Kidney (tissue), 13 donors: ENCODE measurements at regions not wholly inside any gene's neighbourhood (a gene's known extent, or its start where the extent isn't known, plus 50 kb on each side); places are given as distances from the start of the nearest gene placed in this dataset.

Source experiments
- DNase-seq, 5 donors: peaks; one replicate each; pipeline ENCODE4 v3.0.0-alpha.2; 2013 to 2020
- FAIRE-seq: peaks from 2 replicates; lab custom pipeline; 2012; peaks lifted over from hg19 to GRCh38; lab: Jason Lieb, UNC
- H3K27ac ChIP-seq, 2 donors: one replicate each; pipeline ENCODE4 v1.7.0; 2013; ENCODE audit warnings: low read depth in 2 of 2, low read length in 2 of 2, inconsistent platforms in 1 of 2
- H3K27me3 ChIP-seq: one replicate; pipeline ENCODE4 v1.7.1; 2013; ENCODE audit warnings: low read length, inconsistent platforms; ENCODE audit not compliant: control insufficient read depth, insufficient read depth
- H3K36me3 ChIP-seq, 3 donors: one replicate each; pipeline versions ENCODE4 v1.7.0 to v1.7.1; 2013; ENCODE audit warnings: low read length in 3 of 3, control low read depth in 1 of 3, inconsistent platforms in 1 of 3; ENCODE audit not compliant: insufficient read depth in 3 of 3, control insufficient read depth in 2 of 3
- H3K4me1 ChIP-seq, 3 donors: one replicate each; pipeline versions ENCODE4 v1.7.0 to v1.7.1; 2013; ENCODE audit warnings: low read length in 3 of 3, inconsistent platforms in 1 of 3, low read depth in 1 of 3; ENCODE audit not compliant: control insufficient read depth in 2 of 3, insufficient read depth in 2 of 3
- H3K4me3 ChIP-seq, 3 donors: one replicate each; pipeline versions ENCODE4 v1.7.0 to v1.8.1; 2013; ENCODE audit warnings: low read length in 3 of 3, control low read depth in 1 of 3, inconsistent platforms in 1 of 3
- H3K9ac ChIP-seq, 3 donors: one replicate each; pipeline versions ENCODE4 v1.7.0 to v1.7.1; 2013; ENCODE audit warnings: low read length in 3 of 3, control low read depth in 1 of 3, inconsistent platforms in 1 of 3
- H3K9me3 ChIP-seq, 3 donors: one replicate each; pipeline versions ENCODE4 v1.7.0 to v1.7.1; 2013; ENCODE audit warnings: low read length in 3 of 3, control low read depth in 1 of 3, inconsistent platforms in 1 of 3; ENCODE audit not compliant: control insufficient read depth in 2 of 3, insufficient read depth in 1 of 3
- intact Hi-C: fragments of 100-400 bp; cut with DNase I; formaldehyde crosslinking; loops from one replicate; pipeline ENCODE4 v1.11.1; 2022
- TF ChIP-seq, protein P1 (sequence below): IDR thresholded peaks from 3 replicates; pipeline ENCODE4 v1.5.1; 2012; ENCODE audit warnings: mild to moderate bottlenecking, moderate library complexity, borderline replicate concordance; ENCODE audit not compliant: insufficient read depth; ENCODE audit errors: extremely low read depth
- donor health status: control.
- donor health status: control.
- donor health status: control.
- donor health status: control.
- donor health status: control.
- donor health status: DM: yes; HTN: yes; CAD: no.
- donor health status: Normal renal cell carcinoma (clear cell type).

DNA sequence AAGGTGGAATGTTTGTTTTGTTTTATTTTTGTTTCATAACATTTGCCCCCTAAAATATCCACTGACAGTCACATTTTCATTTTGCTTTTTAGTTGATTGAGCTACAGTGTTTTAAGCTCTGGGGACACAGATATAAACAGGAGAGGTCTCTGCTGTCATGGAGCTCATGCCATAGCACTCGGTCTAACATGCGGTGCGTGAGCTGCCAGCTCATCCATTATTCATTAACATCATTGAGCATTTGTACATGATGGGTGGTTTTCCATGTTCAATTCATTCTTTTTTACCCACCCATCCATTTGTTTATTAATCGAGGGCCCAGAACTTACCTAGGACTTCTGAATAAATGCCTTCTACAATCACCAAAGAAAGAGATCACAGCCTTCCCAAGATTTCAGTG, 150.1 kb upstream of the SFRP2 start:
- intact Hi-C loops: no loop called here
- DNase-seq (no peak), FAIRE-seq (no peak)
- TF ChIP-seq, protein P1, sequence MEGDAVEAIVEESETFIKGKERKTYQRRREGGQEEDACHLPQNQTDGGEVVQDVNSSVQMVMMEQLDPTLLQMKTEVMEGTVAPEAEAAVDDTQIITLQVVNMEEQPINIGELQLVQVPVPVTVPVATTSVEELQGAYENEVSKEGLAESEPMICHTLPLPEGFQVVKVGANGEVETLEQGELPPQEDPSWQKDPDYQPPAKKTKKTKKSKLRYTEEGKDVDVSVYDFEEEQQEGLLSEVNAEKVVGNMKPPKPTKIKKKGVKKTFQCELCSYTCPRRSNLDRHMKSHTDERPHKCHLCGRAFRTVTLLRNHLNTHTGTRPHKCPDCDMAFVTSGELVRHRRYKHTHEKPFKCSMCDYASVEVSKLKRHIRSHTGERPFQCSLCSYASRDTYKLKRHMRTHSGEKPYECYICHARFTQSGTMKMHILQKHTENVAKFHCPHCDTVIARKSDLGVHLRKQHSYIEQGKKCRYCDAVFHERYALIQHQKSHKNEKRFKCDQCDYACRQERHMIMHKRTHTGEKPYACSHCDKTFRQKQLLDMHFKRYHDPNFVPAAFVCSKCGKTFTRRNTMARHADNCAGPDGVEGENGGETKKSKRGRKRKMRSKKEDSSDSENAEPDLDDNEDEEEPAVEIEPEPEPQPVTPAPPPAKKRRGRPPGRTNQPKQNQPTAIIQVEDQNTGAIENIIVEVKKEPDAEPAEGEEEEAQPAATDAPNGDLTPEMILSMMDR: no peak
- Histone ChIP-seq H3K9ac (no peak overlapping the region), H3K27me3 (no peaks in the 10 kb centered on the region), H3K4me1 (no peaks in the 10 kb centered on the region), H3K4me3 (no peak overlapping the region), H3K36me3 (no peaks in the 10 kb centered on the region), H3K27ac (no peak overlapping the region), H3K9me3 (no peaks in the 10 kb centered on the region)

DNA sequence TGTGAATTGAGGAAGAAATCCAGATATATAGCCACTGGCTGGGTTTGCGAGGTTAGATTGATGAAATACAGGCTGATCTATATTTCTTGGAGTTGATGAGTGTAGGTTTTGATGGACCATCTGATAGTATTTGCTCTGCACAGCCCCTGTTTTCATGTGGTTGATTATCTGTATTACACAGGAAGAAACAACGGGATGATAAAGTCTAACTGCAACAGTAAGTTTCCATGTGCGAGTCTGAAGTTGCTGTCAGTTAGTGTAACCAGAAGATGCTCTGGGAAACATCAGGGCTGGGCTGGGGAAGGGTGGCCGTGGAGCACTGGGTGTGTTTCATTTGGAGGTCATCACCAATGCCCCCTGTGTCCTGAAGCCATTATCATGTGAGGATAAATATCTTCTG, 148.4 kb upstream of the SFRP2 start:
- no peak for DNase-seq
- no peaks in the 10 kb centered on the region for H3K36me3 ChIP-seq
- FAIRE-seq: no peak
- no peaks in the 10 kb centered on the region for H3K27me3 ChIP-seq
- H3K4me1 ChIP-seq: no peaks in the 10 kb centered on the region
- no peak overlapping the region for H3K27ac ChIP-seq
- H3K4me3 ChIP-seq: no peak overlapping the region
- no peak overlapping the region for H3K9ac ChIP-seq
- no peaks in the 10 kb centered on the region for H3K9me3 ChIP-seq
- TF ChIP-seq, protein P1: no peak
- intact Hi-C loops: no loop called here

GRCh38 chr4:153936121-153936520, 147.2 kb upstream of the SFRP2 start:
- intact Hi-C loops: no loop called here

GRCh38 chr4:153934688-153935017, 145.8 kb upstream of the SFRP2 start:
- no peak overlapping the region for H3K27ac ChIP-seq
- H3K4me3 ChIP-seq: no peak overlapping the region
- intact Hi-C loops: no loop called here
- DNase-seq (no peak), FAIRE-seq (no peak)
- no peaks in the 10 kb centered on the region for H3K9me3 ChIP-seq
- H3K27me3 ChIP-seq: no peaks in the 10 kb centered on the region
- TF ChIP-seq, protein P1: no peak
- H3K36me3 ChIP-seq: no peaks in the 10 kb centered on the region
- no peak overlapping the region for H3K9ac ChIP-seq
- no peaks in the 10 kb centered on the region for H3K4me1 ChIP-seq

More at GRCh38 chr4:153936121-153936520, 147.2 kb upstream of the SFRP2 start:
- no peak overlapping the region for H3K27ac ChIP-seq
- no peaks in the 10 kb centered on the region for H3K4me1 ChIP-seq
- FAIRE-seq (no peak), DNase-seq (no peak)
- H3K9ac ChIP-seq: no peak overlapping the region
- H3K36me3 ChIP-seq: no peaks in the 10 kb centered on the region
- TF ChIP-seq, protein P1: no peak
- H3K27me3 ChIP-seq: no peaks in the 10 kb centered on the region
- H3K4me3 ChIP-seq: no peak overlapping the region
- H3K9me3 ChIP-seq: no peaks in the 10 kb centered on the region
